Activated T-helper 17 cell treated with anti-CD3 and anti-CD28 coated beads, Interleukin-2, amount 50 U/mL, for 72 hours (primary cell): ENCODE measurements at regions not wholly inside any gene's neighbourhood (a gene's known extent, or its start where the extent isn't known, plus 50 kb on each side); places are given as distances from the start of the nearest gene placed in this dataset.
A peak's percentile ranks its signal among the peaks of the same experiment; 100 is the strongest.

Experiments
- ATAC-seq: fragments of 150-1000 bp; cut with Tn5 transposase; replicated peaks from 2 replicates; pipeline ENCODE4 v1.10.0; 2021; ENCODE audit warnings: mild to moderate bottlenecking, moderate library complexity
- H3K27ac Mint-ChIP-seq: one replicate; pipeline ENCODE4 v1.8.0; 2022; ENCODE audit warnings: mixed read lengths
- H3K27me3 Mint-ChIP-seq: one replicate; pipeline ENCODE4 v1.8.0; 2022; ENCODE audit warnings: mixed read lengths
- H3K36me3 Mint-ChIP-seq: one replicate; pipeline ENCODE4 v1.8.0; 2022; ENCODE audit warnings: low read depth, mild to moderate bottlenecking, mixed read lengths
- H3K4me1 Mint-ChIP-seq: one replicate; pipeline ENCODE4 v1.8.0; 2022; ENCODE audit warnings: mixed read lengths
- H3K4me3 Mint-ChIP-seq: one replicate; pipeline ENCODE4 v1.8.0; 2022; ENCODE audit warnings: mild to moderate bottlenecking, mixed read lengths
- H3K9me3 Mint-ChIP-seq: one replicate; pipeline ENCODE4 v1.8.0; 2022; ENCODE audit warnings: mixed read lengths

- H3K9me3 Mint-ChIP-seq, result no peaks in the 10 kb centered on the region
- no peaks in the 10 kb centered on the region for H3K36me3 Mint-ChIP-seq
- H3K27me3 Mint-ChIP-seq, result no peaks in the 10 kb centered on the region
- no peak overlapping the region for H3K27ac Mint-ChIP-seq
- no peaks in the 10 kb centered on the region for H3K4me1 Mint-ChIP-seq
- no peak for ATAC-seq
- H3K4me3 Mint-ChIP-seq, result no peak overlapping the region
Observed at GRCh38 chr12:125971981-125972380, 906.7 kb downstream of the AACS start.

- Mint-ChIP-seq H3K36me3 (no peaks in the 10 kb centered on the region), H3K27ac (no peak overlapping the region), H3K4me1 (no peaks in the 10 kb centered on the region), H3K27me3 (peaks cover 14% of the 10 kb centered on the region), H3K9me3 (peaks cover 7% of the 10 kb centered on the region), H3K4me3 (no peak overlapping the region)
- ATAC-seq, result no peak
Observed at GRCh38 chr12:125978286-125978685, 913.1 kb downstream of the AACS start.

- ATAC-seq, result no peak
- Mint-ChIP-seq H3K4me3 (no peak overlapping the region), H3K27ac (no peak overlapping the region), H3K4me1 (no peaks in the 10 kb centered on the region), H3K27me3 (peaks cover 26% of the 10 kb centered on the region), H3K9me3 (peaks cover 7% of the 10 kb centered on the region), H3K36me3 (no peaks in the 10 kb centered on the region)
Observed at GRCh38 chr12:125981610-125982253, 916.5 kb downstream of the AACS start.

- Mint-ChIP-seq H3K4me1 (no peaks in the 10 kb centered on the region), H3K36me3 (no peaks in the 10 kb centered on the region), H3K9me3 (peaks cover 10% of the 10 kb centered on the region), H3K27ac (no peak overlapping the region), H3K27me3 (peaks cover 30% of the 10 kb centered on the region), H3K4me3 (no peak overlapping the region)
- ATAC-seq, result peak; percentile 14
Observed at GRCh38 chr12:125983094-125983783, 918.0 kb downstream of the AACS start.

- Mint-ChIP-seq H3K4me3 (no peak overlapping the region), H3K4me1 (no peaks in the 10 kb centered on the region), H3K27me3 (peaks cover 30% of the 10 kb centered on the region), H3K9me3 (peaks cover 10% of the 10 kb centered on the region), H3K27ac (no peak overlapping the region), H3K36me3 (no peaks in the 10 kb centered on the region)
- no peak for ATAC-seq
Observed at GRCh38 chr12:125983784-125984500, 918.7 kb downstream of the AACS start.

GRCh38 chr12:125988545-125988944 lies 923.3 kb downstream of the AACS start:
- no peak for ATAC-seq
- Mint-ChIP-seq H3K27ac (no peak overlapping the region), H3K9me3 (peaks cover 3% of the 10 kb centered on the region), H3K4me3 (no peak overlapping the region), H3K36me3 (no peaks in the 10 kb centered on the region), H3K4me1 (no peaks in the 10 kb centered on the region), H3K27me3 (peaks cover 17% of the 10 kb centered on the region)

GRCh38 chr12:125989696-125990095 lies 924.5 kb downstream of the AACS start:
- Mint-ChIP-seq H3K27me3 (peaks cover 17% of the 10 kb centered on the region), H3K9me3 (peaks cover 3% of the 10 kb centered on the region), H3K36me3 (no peaks in the 10 kb centered on the region), H3K4me3 (no peak overlapping the region), H3K27ac (no peak overlapping the region), H3K4me1 (no peaks in the 10 kb centered on the region)
- ATAC-seq, result no peak

GRCh38 chr12:125996443-125996842 lies 931.2 kb downstream of the AACS start:
- Mint-ChIP-seq H3K9me3 (no peaks in the 10 kb centered on the region), H3K27ac (no peak overlapping the region), H3K4me1 (no peaks in the 10 kb centered on the region)

GRCh38 chr12:125999628-126000027 lies 934.4 kb downstream of the AACS start:
- Mint-ChIP-seq H3K27ac (no peak overlapping the region), H3K4me1 (no peaks in the 10 kb centered on the region), H3K4me3 (no peak overlapping the region), H3K36me3 (no peaks in the 10 kb centered on the region), H3K9me3 (peaks cover 7% of the 10 kb centered on the region), H3K27me3 (no peaks in the 10 kb centered on the region)
- ATAC-seq, result no peak

More at GRCh38 chr12:125996443-125996842, 931.2 kb downstream of the AACS start:
- Mint-ChIP-seq H3K27me3 (no peaks in the 10 kb centered on the region), H3K36me3 (no peaks in the 10 kb centered on the region), H3K4me3 (no peak overlapping the region)
- no peak for ATAC-seq

- Mint-ChIP-seq H3K27me3 (no peaks in the 10 kb centered on the region), H3K27ac (no peak overlapping the region), H3K36me3 (no peaks in the 10 kb centered on the region), H3K9me3 (peaks cover 6% of the 10 kb centered on the region), H3K4me3 (no peak overlapping the region), H3K4me1 (no peaks in the 10 kb centered on the region)
- no peak for ATAC-seq
Observed at GRCh38 chr12:126019385-126019784, 954.1 kb downstream of the AACS start.

- Mint-ChIP-seq H3K4me1 (no peaks in the 10 kb centered on the region), H3K27ac (no peak overlapping the region), H3K4me3 (no peak overlapping the region), H3K9me3 (peaks cover 6% of the 10 kb centered on the region), H3K36me3 (no peaks in the 10 kb centered on the region), H3K27me3 (no peaks in the 10 kb centered on the region)
- ATAC-seq, result no peak
Observed at GRCh38 chr12:126021675-126022074, 956.4 kb downstream of the AACS start.

GRCh38 chr12:126027825-126028224 lies 962.6 kb downstream of the AACS start:
- H3K4me1 Mint-ChIP-seq, result no peaks in the 10 kb centered on the region
- no peak overlapping the region for H3K4me3 Mint-ChIP-seq
- no peak for ATAC-seq
- H3K27ac Mint-ChIP-seq, result no peak overlapping the region
- H3K36me3 Mint-ChIP-seq, result no peaks in the 10 kb centered on the region
- no peaks in the 10 kb centered on the region for H3K9me3 Mint-ChIP-seq
- H3K27me3 Mint-ChIP-seq, result no peaks in the 10 kb centered on the region

GRCh38 chr12:126030573-126030972 lies 965.3 kb downstream of the AACS start:
- Mint-ChIP-seq H3K9me3 (no peaks in the 10 kb centered on the region), H3K36me3 (no peaks in the 10 kb centered on the region), H3K4me1 (no peaks in the 10 kb centered on the region)

GRCh38 chr12:126033751-126034150 lies 968.5 kb downstream of the AACS start:
- H3K9me3 Mint-ChIP-seq, result no peaks in the 10 kb centered on the region
- no peaks in the 10 kb centered on the region for H3K27me3 Mint-ChIP-seq
- no peaks in the 10 kb centered on the region for H3K36me3 Mint-ChIP-seq
- ATAC-seq, result no peak
- no peak overlapping the region for H3K4me3 Mint-ChIP-seq
- no peak overlapping the region for H3K27ac Mint-ChIP-seq
- H3K4me1 Mint-ChIP-seq, result no peaks in the 10 kb centered on the region

More at GRCh38 chr12:126030573-126030972, 965.3 kb downstream of the AACS start:
- no peak for ATAC-seq
- Mint-ChIP-seq H3K4me3 (no peak overlapping the region), H3K27ac (no peak overlapping the region), H3K27me3 (no peaks in the 10 kb centered on the region)

GRCh38 chr12:126036348-126036747 lies 971.1 kb downstream of the AACS start:
- Mint-ChIP-seq H3K36me3 (no peaks in the 10 kb centered on the region), H3K4me1 (no peaks in the 10 kb centered on the region), H3K4me3 (no peak overlapping the region), H3K27ac (no peak overlapping the region), H3K9me3 (no peaks in the 10 kb centered on the region), H3K27me3 (no peaks in the 10 kb centered on the region)
- ATAC-seq, result no peak
